Activated CD4-positive, alpha-beta T cell treated with anti-CD3 and anti-CD28 coated beads, Interleukin-2, amount 50 U/mL, for 16 hours (primary cell): ENCODE measurements at regions not wholly inside any gene's neighbourhood (a gene's known extent, or its start where the extent isn't known, plus 50 kb on each side); places are given as distances from the start of the nearest gene placed in this dataset.

Experiments used
- DNase-seq: peaks from one replicate; pipeline ENCODE4 v3.0.0-alpha.2; 2020

DNA sequence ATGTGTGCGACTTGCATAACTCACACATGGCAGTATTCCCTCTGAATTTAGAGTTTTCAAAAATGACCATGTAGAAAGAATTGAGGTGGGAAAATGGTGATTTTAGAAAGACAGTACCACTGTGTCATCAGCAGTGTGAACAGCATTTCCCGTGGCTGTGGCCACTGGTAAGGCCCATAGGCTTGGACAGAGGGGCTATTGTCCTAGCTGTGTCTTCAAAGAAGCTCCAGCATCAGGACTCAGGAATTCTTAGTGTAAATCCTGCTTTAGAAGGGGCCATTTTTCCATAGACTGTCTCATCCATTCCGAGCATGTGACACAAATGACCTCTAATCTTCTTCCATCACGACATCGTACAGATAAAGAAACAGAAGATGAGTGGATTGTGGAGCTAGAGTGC is 119.3 kb upstream of the BACE2 start:
- no peak for DNase-seq

- no peak for DNase-seq
These were observed 115.0 kb upstream of the BACE2 start for GRCh38 chr21:41052820-41053555.

DNA sequence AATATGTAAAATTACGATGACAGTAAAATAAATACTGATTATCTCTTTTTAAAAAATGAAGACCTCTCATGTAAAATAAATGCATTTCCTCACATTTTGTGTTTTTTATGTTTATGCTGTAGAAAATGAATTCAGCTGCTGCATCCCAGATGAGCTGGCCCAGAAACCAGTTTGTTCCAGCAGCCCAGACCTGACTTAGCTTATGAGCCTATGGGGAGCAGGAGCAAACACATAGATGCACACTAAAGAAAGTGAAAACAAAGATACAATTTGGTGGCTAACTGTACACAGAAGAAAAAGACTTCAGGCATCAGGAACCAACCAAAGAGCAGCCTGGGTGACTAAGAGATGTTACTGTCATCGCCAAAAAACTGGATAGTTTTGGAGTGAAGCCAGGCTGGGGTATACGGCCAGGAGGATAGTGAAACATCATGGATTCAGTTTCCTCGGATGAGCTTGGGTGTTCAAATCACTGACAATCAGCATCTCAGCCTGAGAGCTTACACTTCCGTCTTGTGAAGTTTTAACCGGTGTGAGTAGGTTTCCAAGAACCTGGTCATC is 113.9 kb upstream of the BACE2 start:
- DNase-seq = no peak

DNA sequence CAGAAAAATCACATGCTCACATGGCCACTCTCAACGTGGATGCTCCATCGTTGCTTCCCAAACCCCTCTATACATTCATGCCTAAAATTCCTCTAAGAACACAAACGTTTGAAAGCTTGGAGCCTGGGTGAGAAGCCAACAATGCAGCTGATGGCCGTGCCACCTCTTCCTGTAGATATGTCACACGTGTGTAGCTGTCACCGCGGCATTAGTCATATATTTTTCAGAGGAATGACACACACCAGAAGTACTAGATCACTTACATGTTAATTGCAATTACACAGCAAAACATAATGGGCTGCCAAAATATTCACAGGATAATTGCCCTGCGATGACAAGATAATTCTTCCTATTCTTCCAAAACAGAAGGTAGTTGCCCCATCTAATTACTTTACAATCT is 112.7 kb upstream of the BACE2 start:
- DNase-seq = no peak

DNA sequence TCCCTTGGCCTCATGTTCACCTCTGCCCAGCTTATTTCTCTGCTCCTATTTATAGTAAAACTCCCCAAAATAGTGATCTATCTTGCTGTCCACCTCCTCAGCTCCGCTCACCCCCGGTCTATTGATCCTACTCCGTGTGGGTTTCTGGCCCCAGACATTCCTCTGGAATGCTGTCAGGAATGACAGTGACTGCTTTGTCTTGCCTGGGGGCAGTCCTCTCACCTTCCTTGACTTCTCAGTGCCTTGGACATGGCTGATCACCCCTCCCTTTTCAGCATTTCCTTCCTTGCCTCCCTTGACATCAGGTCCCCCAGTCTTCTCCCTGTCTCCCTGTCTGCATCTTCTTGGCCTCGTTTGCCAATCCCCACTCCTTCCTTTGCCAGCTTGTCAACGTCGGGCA is 108.1 kb upstream of the BACE2 start:
- no peak for DNase-seq

- DNase-seq = no peak
These were observed 106.3 kb upstream of the BACE2 start for GRCh38 chr21:41061701-41062100.

DNA sequence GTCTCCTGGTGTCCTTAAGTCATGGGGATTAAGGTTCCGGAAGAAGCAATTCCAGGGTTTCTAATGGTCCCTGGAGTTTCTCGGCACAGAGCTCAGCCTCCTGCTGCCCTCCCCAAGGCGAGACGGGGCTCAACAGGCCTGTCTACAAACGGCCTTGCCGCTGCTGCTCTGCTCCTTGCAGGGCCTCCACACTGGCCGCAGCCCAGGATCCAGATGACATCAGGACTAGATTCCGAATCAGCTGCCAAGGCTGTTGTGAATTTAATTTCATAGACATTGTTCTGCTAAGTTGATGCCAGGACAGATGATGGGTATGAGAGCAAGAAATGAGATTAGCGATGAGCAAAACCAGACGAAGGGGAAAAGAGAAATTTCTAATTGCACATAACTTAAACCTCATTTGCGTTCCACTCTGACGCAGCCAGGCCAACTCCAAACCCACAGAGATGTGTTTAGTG is 103.6 kb upstream of the BACE2 start:
- DNase-seq = no peak

DNA sequence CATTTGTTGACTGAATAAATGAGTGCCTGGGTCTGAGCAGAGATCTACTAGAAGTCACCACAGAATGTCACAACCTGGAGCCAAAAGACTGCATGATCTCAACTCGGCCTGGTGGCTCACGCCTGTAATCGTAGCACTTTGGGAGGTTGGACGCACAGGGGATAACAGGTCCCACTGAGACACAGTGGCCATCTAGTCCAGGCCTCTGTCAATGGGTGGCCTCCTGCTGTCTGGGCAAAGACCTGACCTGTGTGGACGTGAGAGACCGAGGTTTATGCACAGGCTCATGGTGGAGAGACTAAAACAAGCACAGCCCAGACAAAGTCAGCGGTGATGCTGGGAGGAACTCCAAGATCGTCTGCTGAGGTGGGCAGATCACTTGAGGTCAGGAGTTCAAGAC is 103.0 kb upstream of the BACE2 start:
- DNase-seq = no peak

- no peak for DNase-seq
These were observed 102.4 kb upstream of the BACE2 start for GRCh38 chr21:41065539-41065938.

GRCh38 chr21:41066086-41066938 is 101.6 kb upstream of the BACE2 start:
- no peak for DNase-seq

GRCh38 chr21:41067709-41068108 is 100.3 kb upstream of the BACE2 start:
- DNase-seq = no peak

- no peak for DNase-seq
These were observed 99.5 kb upstream of the BACE2 start for GRCh38 chr21:41068496-41068895.

DNA sequence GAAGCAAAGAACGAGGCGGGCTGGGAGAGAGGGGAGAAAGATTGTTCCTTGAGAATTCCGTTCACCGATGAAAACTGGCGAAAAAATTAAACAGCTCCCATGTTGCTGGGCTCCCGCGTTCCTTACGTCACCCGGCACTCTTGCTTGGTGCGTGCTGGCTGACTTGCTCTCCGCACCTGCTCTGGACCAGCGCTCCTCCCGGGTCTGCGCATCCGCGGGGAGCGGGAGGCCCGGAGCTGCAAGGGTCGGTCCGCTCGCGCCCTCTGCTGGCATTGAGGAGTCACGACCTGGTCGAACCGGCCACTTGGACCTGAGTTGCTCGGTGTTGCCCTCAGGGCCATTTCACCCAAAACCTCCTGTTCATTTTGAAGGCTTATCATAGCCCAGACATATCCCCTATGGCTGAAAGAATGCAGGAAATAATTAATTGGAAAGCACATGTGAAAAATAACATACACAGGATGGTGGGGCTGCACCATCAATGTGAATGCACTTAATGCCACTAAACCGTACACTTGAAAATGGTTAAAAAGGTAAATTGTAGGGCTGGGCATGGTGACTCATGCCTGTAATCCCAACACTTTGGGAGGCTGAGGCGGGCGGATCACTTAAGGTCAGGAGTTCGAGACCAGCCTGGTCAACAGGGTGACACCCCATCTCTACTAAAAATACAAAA is 98.9 kb upstream of the BACE2 start:
- peak; percentile 81 for DNase-seq

DNA sequence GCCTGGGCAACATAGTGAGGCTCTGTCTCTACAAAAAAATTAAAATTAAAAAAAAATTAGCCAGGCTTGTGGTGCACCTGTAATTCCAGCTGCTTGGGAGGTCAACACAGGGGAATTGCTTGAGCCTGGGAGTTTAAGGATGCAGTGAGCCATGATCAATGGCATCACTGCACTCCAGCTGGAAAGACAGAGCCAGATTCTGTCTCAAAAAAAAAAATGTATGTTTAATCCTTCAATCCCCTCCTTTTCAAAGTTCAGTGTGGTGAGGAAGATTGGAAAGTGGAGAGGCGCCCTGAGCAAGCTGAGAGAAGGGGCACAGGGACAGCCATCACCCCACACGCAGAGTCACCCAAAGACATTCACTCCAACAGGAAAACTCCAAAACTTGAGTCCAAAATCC is 97.7 kb upstream of the BACE2 start:
- DNase-seq = no peak

GRCh38 chr21:41071258-41072171 is 96.4 kb upstream of the BACE2 start:
- no peak for DNase-seq

- no peak for DNase-seq
These were observed 94.4 kb upstream of the BACE2 start for GRCh38 chr21:41073558-41073957.

DNA sequence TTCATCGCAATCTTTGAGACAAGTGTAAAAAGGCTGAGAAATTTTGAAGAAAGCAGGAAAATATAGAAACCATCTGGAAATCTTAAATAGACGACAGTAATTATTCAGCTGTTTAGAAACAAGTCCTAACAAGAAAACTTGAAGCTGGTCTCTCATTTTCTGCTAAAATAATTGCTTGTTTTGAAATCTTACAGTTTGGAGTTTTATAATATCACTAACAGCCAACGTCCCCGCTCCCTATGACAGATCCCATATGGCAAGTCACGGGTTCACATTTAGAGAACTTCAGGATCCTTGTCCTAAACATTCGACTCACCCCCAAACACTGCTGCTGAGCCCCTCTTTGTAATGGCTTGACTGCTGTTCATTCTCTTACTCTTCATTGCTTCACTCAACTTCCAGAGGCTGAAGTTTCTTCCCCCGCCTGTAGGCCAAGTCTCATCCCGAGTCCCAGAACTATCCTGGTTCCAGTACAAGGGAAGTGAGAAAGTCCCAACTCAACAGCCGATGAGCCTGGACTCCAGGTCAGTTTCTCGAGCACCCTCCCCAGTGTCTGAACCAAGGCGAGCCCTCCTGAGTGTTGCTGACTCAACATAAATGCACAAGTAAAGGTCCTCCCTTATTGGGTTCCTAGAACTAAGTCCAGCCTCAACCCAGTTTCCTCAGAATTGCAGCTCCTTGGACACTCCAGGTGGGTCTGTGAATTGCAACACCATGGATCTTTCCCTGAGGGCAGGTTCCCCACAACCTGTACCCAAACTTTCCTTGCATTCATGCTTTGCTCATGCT is 93.4 kb upstream of the BACE2 start:
- DNase-seq = no peak

GRCh38 chr21:41075656-41076055 is 92.3 kb upstream of the BACE2 start:
- no peak for DNase-seq

DNA sequence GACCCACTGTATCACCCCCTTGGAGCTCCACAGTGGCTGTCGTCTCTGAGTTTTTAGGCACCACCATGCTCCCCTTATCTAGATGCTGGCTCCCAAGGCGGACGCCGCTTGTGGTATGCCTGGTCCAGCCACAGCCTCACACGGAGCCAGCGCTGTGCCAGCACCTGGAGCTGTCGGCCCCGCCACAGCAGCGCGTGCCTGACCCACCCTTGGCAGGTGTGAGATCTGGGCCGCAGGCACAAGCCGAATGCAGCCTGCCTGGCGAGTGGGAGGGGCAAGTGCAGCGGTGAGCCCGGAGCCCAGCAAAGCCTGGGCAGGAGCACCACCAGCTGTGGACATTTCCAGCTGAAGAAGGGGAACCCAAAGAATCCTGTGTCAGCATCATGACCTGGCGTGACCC is 91.9 kb upstream of the BACE2 start:
- no peak for DNase-seq

- no peak for DNase-seq
These were observed 88.8 kb upstream of the BACE2 start for GRCh38 chr21:41079159-41079558.

DNA sequence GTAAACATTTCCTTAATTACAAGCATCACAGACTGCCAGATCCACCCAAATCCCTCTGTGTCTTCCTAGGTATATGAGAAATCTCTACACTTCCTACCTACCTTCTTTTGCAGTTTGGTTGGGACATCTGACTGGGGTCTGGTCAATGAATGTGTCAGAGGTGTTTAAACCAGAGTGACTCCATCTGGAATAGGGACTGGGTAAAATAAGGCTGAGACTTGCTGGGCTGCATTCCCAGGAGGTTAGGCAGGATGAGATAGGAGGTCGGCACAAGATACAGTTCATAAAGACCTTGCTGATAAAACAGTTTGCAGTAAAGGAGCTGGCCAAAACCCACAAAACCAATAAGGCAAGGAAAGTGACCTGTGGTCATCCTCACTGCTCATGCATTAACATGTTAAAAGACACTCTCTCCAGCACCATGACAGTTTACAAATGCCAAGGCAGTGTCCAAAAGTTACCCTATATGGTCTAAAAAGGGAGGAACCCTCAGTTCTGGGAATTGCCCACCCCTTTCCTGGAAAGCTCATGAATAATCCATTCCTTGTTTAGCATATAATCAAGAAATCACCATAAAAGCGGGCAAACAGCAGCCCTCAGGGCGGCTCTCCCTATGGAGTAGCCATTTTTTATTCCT is 87.4 kb upstream of the BACE2 start:
- no peak for DNase-seq
